HepG2 (cell line): ENCODE measurements at regions not wholly inside any gene's neighbourhood (a gene's known extent, or its start where the extent isn't known, plus 50 kb on each side); places are given as distances from the start of the nearest gene placed in this dataset.

Experiments used
- ATAC-seq: fragments of 200-7000 bp; cut with Tn5 transposase; 3 replicates; pipeline ENCODE4 v1.9.1; 2020; ENCODE audit warnings: mild to moderate bottlenecking, moderate library complexity
- BruUV-seq: library from RNA; stranded (reverse); fragments of 400-500 nt; replicated peaks from 2 replicates; lab custom pipeline; 2021; lab: Mats Ljungman, UMichigan
- CTCF ChIA-PET: fragments of 300-600 bp; formaldehyde crosslinking; extraction: SDS; loops from one replicate; lab custom pipeline; 2021; ENCODE audit warnings: low total read pairs, inconsistent platforms, low intra/inter-chr PET ratio; lab: Yijun Ruan, JAX
- POLR2A ChIA-PET: fragments of 350-600 bp; sonication (Branson Sonifier 250); formaldehyde crosslinking; loops from one replicate; lab custom pipeline; 2020; ENCODE audit warnings: antibody characterized with exemption, inconsistent platforms; lab: Yijun Ruan, JAX
- DNase-seq: peaks from one replicate; pipeline ENCODE4 v3.0.0-alpha.2; 2015; ENCODE audit warnings: low spot score
- FAIRE-seq: peaks from 3 replicates; lab custom pipeline; 2011; peaks lifted over from hg19 to GRCh38; lab: Jason Lieb, UNC
- H2AFZ ChIP-seq: one replicate; pipeline ENCODE4 v1.6.1; 2011; ENCODE audit warnings: low read length, inconsistent platforms
- H3K27ac ChIP-seq: fragments of 300-600 bp; 3 replicates; pipeline ENCODE4 v1.8.0; 2011; ENCODE audit warnings: mixed run types, mild to moderate bottlenecking, mixed read lengths, low read length, inconsistent platforms; ENCODE audit not compliant: insufficient read depth; ENCODE audit errors: extremely low read length
- H3K27me3 ChIP-seq, 2 experiments: fragments of 200-600 bp in 1 of 2; 2 replicates in 1 of 2; 3 replicates in 1 of 2; pipeline versions ENCODE4 v1.6.0 to v1.8.0; 2011; ENCODE audit warnings: low read length in 2 of 2, mild to moderate bottlenecking in 2 of 2, moderate library complexity in 2 of 2, inconsistent platforms in 1 of 2; ENCODE audit not compliant: insufficient read depth in 2 of 2, control insufficient read depth in 1 of 2
- H3K36me3 ChIP-seq, 2 experiments: fragments of 200-600 bp in 1 of 2; replicated peaks in 1 of 2; 2 replicates in 1 of 2; 3 replicates in 1 of 2; pipeline versions ENCODE4 v1.5.1 to v1.8.0; 2011; ENCODE audit warnings: low read length in 2 of 2, inconsistent platforms in 1 of 2; ENCODE audit not compliant: insufficient read depth in 2 of 2, control insufficient read depth in 1 of 2
- H3K4me1 ChIP-seq: 2 replicates; pipeline ENCODE4 v1.5.1; 2012; ENCODE audit warnings: low read length, inconsistent platforms; ENCODE audit not compliant: insufficient read depth
- H3K4me2 ChIP-seq: 2 replicates; pipeline ENCODE4 v1.6.0; 2011; ENCODE audit warnings: low read depth, low read length, inconsistent platforms
- H3K4me3 ChIP-seq, 3 experiments: fragments of 200-600 bp in 1 of 3; sonication (generic), shearing (Covaris generic) in 1 of 3; replicated peaks in 1 of 3; 2 replicates each; pipeline ENCODE4 v1.5.1; 2011 to 2016; ENCODE audit warnings: low read length in 3 of 3, inconsistent platforms in 2 of 3, low read depth in 2 of 3, mild to moderate bottlenecking in 2 of 3, control low read depth in 1 of 3, mixed read lengths in 1 of 3; ENCODE audit not compliant: insufficient read depth in 1 of 3
- H3K79me2 ChIP-seq: one replicate; pipeline ENCODE4 v1.6.1; 2011; ENCODE audit warnings: low read length, inconsistent platforms; ENCODE audit not compliant: insufficient read depth
- H3K9ac ChIP-seq: 2 replicates; pipeline ENCODE4 v1.6.0; 2011; ENCODE audit warnings: mild to moderate bottlenecking, low read depth, low read length, inconsistent platforms; ENCODE audit not compliant: insufficient read depth
- H3K9me3 ChIP-seq: 2 replicates; pipeline ENCODE4 v1.5.1; 2012; ENCODE audit warnings: mild to moderate bottlenecking, low read length
- H4K20me1 ChIP-seq: 2 replicates; pipeline ENCODE4 v1.6.0; 2011; ENCODE audit warnings: inconsistent platforms, mild to moderate bottlenecking, low read length, moderate library complexity; ENCODE audit not compliant: insufficient read depth
- E2F2 ChIP-seq: sonication (generic); formaldehyde crosslinking; IDR thresholded peaks from 2 replicates; pipeline ENCODE4 v1.4.0; 2020; ENCODE audit warnings: missing genetic modification reagents, borderline replicate concordance
- IKZF1 ChIP-seq: fragments of 450-650 bp; IDR thresholded peaks from 2 replicates; pipeline ENCODE4 v1.7.1; 2016
- LRRFIP1 ChIP-seq: sonication (generic); formaldehyde crosslinking; conservative IDR thresholded peaks from 2 replicates; pipeline ENCODE4 v1.4.0; 2020; ENCODE audit warnings: missing genetic modification reagents
- NFYC ChIP-seq: IDR thresholded peaks from 2 replicates; pipeline ENCODE4 v1.6.1; 2016; ENCODE audit warnings: missing genetic modification reagents, missing compliant biosample characterization
- PPARG ChIP-seq: conservative IDR thresholded peaks from 2 replicates; pipeline ENCODE4 v1.6.1; 2016; ENCODE audit warnings: missing biosample characterization, missing genetic modification reagents
- STAT6 ChIP-seq: sonication (generic); formaldehyde crosslinking; IDR thresholded peaks from 2 replicates; pipeline ENCODE4 v1.4.0; 2020; ENCODE audit warnings: missing genetic modification reagents, mild to moderate bottlenecking, borderline replicate concordance
- YEATS4 ChIP-seq: sonication (generic); formaldehyde crosslinking; IDR thresholded peaks from 2 replicates; pipeline ENCODE4 v1.4.0; 2020; ENCODE audit warnings: missing genetic modification reagents, borderline replicate concordance
- ZEB1 ChIP-seq: IDR thresholded peaks from 2 replicates; pipeline ENCODE4 v1.6.1; 2012; ENCODE audit warnings: mild to moderate bottlenecking, low read depth, inconsistent platforms; ENCODE audit not compliant: insufficient replicate concordance
- ZNF317 ChIP-seq: sonication (generic); formaldehyde crosslinking; IDR thresholded peaks from 2 replicates; pipeline ENCODE4 v1.5.0; 2020; ENCODE audit warnings: mild to moderate bottlenecking, missing genetic modification reagents
- ZNF326 ChIP-seq: sonication (generic); formaldehyde crosslinking; IDR thresholded peaks from 2 replicates; pipeline ENCODE4 v1.4.0; 2020; ENCODE audit warnings: missing genetic modification reagents, borderline replicate concordance
- ZNF713 ChIP-seq: sonication (generic); formaldehyde crosslinking; IDR thresholded peaks from 2 replicates; pipeline ENCODE4 v1.4.0; 2020; ENCODE audit warnings: mild to moderate bottlenecking, missing genetic modification reagents
- WGBS: methylation state at CpG from one replicate; pipeline ENCODE4 v1.1.6; 2017; ENCODE audit warnings: low lambda C conversion rate; 5-methylcytosine and 5-hydroxymethylcytosine counted together
- in situ Hi-C: cut with HindIII; loops from 2 replicates; pipeline ENCODE4 v1.10.0; 2017; ENCODE audit warnings: low pct_unique_long_range_greater_than_20kb; ENCODE audit not compliant: extremely low pct_ligation_motif_present
- intact Hi-C: fragments of 100-400 bp; cut with micrococcal nuclease; formaldehyde crosslinking; loops from one replicate; pipeline ENCODE4 v1.10.0; 2022; ENCODE audit not compliant: unreplicated experiment
- TF ChIP-seq, protein P1 (sequence below): sonication (generic); formaldehyde crosslinking; IDR thresholded peaks from 2 replicates; pipeline ENCODE4 v1.5.1; 2020; ENCODE audit warnings: missing genetic modification reagents, mild to moderate bottlenecking, borderline replicate concordance
- TF ChIP-seq, protein P2 (sequence below): IDR thresholded peaks from 2 replicates; pipeline ENCODE4 v1.4.0; 2020; ENCODE audit warnings: mild to moderate bottlenecking, missing genetic modification reagents

DNA sequence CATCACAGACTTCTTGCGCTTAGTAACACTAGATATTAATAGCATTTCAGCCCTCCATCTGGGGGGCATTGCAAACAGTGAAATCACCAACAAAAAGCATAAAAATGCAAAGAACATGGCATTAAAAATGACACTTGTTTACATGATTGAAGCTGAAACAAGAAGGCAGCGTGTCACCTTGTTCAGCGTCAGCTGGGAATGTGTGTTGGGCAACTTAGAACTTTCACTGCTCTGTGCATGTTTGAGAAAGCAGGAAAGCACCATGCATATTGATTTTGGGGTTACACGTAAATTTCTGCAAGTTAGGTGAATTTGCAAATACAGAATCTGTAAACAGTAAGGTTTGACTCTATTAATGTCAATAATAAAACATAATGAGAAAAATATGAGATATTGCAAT, 162.9 kb downstream of the SOX4 start:
- Histone ChIP-seq H3K4me3 (no peak overlapping the region), H3K4me2 (no peak overlapping the region), H4K20me1 (no peaks in the 10 kb centered on the region), H3K27me3 (no peaks in the 10 kb centered on the region), H3K79me2 (no peaks in the 10 kb centered on the region), H2AFZ (no peak overlapping the region), H3K9me3 (no peaks in the 10 kb centered on the region), H3K4me1 (0 out of 2 replicates have a peak, but pooled peaks cover 8% of the 10 kb centered on the region), H3K36me3 (no peaks in the 10 kb centered on the region), H3K27ac (no peak overlapping the region), H3K9ac (no peak overlapping the region)
- BruUV-seq, result no TSS peak
- ChIA-PET CTCF (no interaction called here), POLR2A (no interaction called here)
- intact Hi-C loops (no loop called here), in situ Hi-C loops (no loop called here)
- ATAC-seq (peak; percentile 52; the same call in 2 of the 3 replicates), FAIRE-seq (no peak), DNase-seq (no peak)
- WGBS, result 35% methylated on average over 4 of the region's 4 CpGs
- TF ChIP-seq IKZF1 (no peak), E2F2 (CRISPR knock-in tag) (no peak), STAT6 (CRISPR knock-in tag) (no peak), ZNF713 (no peak), ZEB1 (no peak), YEATS4 (CRISPR knock-in tag) (no peak), PPARG (CRISPR knock-in tag) (no peak), ZNF326 (CRISPR knock-in tag) (no peak), NFYC (CRISPR knock-in tag) (no peak), LRRFIP1 (no peak), ZNF317 (CRISPR knock-in tag) (no peak)
- TF ChIP-seq, protein P1, sequence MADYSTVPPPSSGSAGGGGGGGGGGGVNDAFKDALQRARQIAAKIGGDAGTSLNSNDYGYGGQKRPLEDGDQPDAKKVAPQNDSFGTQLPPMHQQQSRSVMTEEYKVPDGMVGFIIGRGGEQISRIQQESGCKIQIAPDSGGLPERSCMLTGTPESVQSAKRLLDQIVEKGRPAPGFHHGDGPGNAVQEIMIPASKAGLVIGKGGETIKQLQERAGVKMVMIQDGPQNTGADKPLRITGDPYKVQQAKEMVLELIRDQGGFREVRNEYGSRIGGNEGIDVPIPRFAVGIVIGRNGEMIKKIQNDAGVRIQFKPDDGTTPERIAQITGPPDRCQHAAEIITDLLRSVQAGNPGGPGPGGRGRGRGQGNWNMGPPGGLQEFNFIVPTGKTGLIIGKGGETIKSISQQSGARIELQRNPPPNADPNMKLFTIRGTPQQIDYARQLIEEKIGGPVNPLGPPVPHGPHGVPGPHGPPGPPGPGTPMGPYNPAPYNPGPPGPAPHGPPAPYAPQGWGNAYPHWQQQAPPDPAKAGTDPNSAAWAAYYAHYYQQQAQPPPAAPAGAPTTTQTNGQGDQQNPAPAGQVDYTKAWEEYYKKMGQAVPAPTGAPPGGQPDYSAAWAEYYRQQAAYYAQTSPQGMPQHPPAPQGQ (CRISPR knock-in tag), result no peak
- TF ChIP-seq, protein P2, sequence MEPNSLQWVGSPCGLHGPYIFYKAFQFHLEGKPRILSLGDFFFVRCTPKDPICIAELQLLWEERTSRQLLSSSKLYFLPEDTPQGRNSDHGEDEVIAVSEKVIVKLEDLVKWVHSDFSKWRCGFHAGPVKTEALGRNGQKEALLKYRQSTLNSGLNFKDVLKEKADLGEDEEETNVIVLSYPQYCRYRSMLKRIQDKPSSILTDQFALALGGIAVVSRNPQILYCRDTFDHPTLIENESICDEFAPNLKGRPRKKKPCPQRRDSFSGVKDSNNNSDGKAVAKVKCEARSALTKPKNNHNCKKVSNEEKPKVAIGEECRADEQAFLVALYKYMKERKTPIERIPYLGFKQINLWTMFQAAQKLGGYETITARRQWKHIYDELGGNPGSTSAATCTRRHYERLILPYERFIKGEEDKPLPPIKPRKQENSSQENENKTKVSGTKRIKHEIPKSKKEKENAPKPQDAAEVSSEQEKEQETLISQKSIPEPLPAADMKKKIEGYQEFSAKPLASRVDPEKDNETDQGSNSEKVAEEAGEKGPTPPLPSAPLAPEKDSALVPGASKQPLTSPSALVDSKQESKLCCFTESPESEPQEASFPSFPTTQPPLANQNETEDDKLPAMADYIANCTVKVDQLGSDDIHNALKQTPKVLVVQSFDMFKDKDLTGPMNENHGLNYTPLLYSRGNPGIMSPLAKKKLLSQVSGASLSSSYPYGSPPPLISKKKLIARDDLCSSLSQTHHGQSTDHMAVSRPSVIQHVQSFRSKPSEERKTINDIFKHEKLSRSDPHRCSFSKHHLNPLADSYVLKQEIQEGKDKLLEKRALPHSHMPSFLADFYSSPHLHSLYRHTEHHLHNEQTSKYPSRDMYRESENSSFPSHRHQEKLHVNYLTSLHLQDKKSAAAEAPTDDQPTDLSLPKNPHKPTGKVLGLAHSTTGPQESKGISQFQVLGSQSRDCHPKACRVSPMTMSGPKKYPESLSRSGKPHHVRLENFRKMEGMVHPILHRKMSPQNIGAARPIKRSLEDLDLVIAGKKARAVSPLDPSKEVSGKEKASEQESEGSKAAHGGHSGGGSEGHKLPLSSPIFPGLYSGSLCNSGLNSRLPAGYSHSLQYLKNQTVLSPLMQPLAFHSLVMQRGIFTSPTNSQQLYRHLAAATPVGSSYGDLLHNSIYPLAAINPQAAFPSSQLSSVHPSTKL, result no peak
